A172 (cell line): ENCODE measurements at regions not wholly inside any gene's neighbourhood (a gene's known extent, or its start where the extent isn't known, plus 50 kb on each side); places are given as distances from the start of the nearest gene placed in this dataset.
A peak's percentile ranks its signal among the peaks of the same experiment; 100 is the strongest.

Source experiments
- DNase-seq: peaks from one replicate; pipeline ENCODE4 v3.0.0-alpha.2; 2015; ENCODE audit warnings: low spot score

- DNase-seq, result peak; percentile 79
Measured at GRCh38 chr7:46369933-46370654, 449.0 kb upstream of the IGFBP3 start.

- no peak for DNase-seq
Measured at GRCh38 chr7:46368871-46369270, 447.8 kb upstream of the IGFBP3 start.

- no peak for DNase-seq
Measured at GRCh38 chr7:46366526-46366925, 445.5 kb upstream of the IGFBP3 start.

- DNase-seq, result no peak
Measured at GRCh38 chr7:46363688-46364087, 442.6 kb upstream of the IGFBP3 start.

GRCh38 chr7:46360811-46361210 lies 439.7 kb upstream of the IGFBP3 start:
- DNase-seq, result no peak

GRCh38 chr7:46360296-46360695 lies 439.2 kb upstream of the IGFBP3 start:
- no peak for DNase-seq

- no peak for DNase-seq
Measured at GRCh38 chr7:46357851-46358250, 436.8 kb upstream of the IGFBP3 start.

GRCh38 chr7:46357290-46357689 lies 436.2 kb upstream of the IGFBP3 start:
- no peak for DNase-seq

GRCh38 chr7:46356371-46356770 lies 435.3 kb upstream of the IGFBP3 start:
- DNase-seq, result no peak

- no peak for DNase-seq
Measured at GRCh38 chr7:46355331-46355730, 434.3 kb upstream of the IGFBP3 start.

GRCh38 chr7:46352004-46352954 lies 431.2 kb upstream of the IGFBP3 start:
- DNase-seq, result peak; percentile 74

- DNase-seq, result no peak
Measured at GRCh38 chr7:46349490-46349889, 428.4 kb upstream of the IGFBP3 start.

GRCh38 chr7:46344533-46344932 lies 423.5 kb upstream of the IGFBP3 start:
- no peak for DNase-seq

- DNase-seq, result no peak
Measured at GRCh38 chr7:46343802-46344201, 422.7 kb upstream of the IGFBP3 start.

GRCh38 chr7:46322937-46323336 lies 401.9 kb upstream of the IGFBP3 start:
- no peak for DNase-seq

- peak; percentile 63 for DNase-seq
Measured at GRCh38 chr7:46321556-46322205, 400.6 kb upstream of the IGFBP3 start.

- no peak for DNase-seq
Measured at GRCh38 chr7:46320956-46321355, 399.9 kb upstream of the IGFBP3 start.

GRCh38 chr7:46319841-46320240 lies 398.8 kb upstream of the IGFBP3 start:
- DNase-seq, result no peak

GRCh38 chr7:46318276-46318675 lies 397.2 kb upstream of the IGFBP3 start:
- DNase-seq, result no peak

GRCh38 chr7:46317256-46317655 lies 396.2 kb upstream of the IGFBP3 start:
- no peak for DNase-seq

GRCh38 chr7:46315891-46316290 lies 394.8 kb upstream of the IGFBP3 start:
- no peak for DNase-seq

GRCh38 chr7:46301677-46302076 lies 380.6 kb upstream of the IGFBP3 start:
- no peak for DNase-seq
